Tibial artery (tissue), 4 donors: ENCODE measurements at regions not wholly inside any gene's neighbourhood (a gene's known extent, or its start where the extent isn't known, plus 50 kb on each side); places are given as distances from the start of the nearest gene placed in this dataset.

ENCODE experiments used
- DNase-seq, 2 donors: peaks; one replicate each; pipeline ENCODE4 v3.0.0-alpha.2; 2019
- H3K27ac ChIP-seq, 2 donors: fragments of 200-600 bp; sonication (generic) in 1 of 2; 1 replicate in 1 of 2; 2 replicates in 1 of 2; pipeline ENCODE4 v1.5.1; 2018 to 2019; ENCODE audit warnings: mild to moderate bottlenecking in 1 of 2
- H3K27me3 ChIP-seq, 2 donors: fragments of 200-600 bp; sonication (generic) in 1 of 2; one replicate each; pipeline versions ENCODE4 v1.5.1 to v1.6.0; 2016 to 2019
- H3K36me3 ChIP-seq, 3 donors: fragments of 200-600 bp; sonication (generic) in 2 of 3; one replicate each; pipeline ENCODE4 v1.5.1; 2016 to 2019; ENCODE audit warnings: mild to moderate bottlenecking in 2 of 3
- H3K4me1 ChIP-seq, 4 donors: fragments of 200-600 bp; sonication (generic) in 2 of 4; 1 replicate in 3 of 4; 2 replicates in 1 of 4; pipeline ENCODE4 v1.5.1; 2016 to 2019
- H3K4me3 ChIP-seq, 2 donors: fragments of 200-600 bp; sonication (generic) in 1 of 2; 1 replicate in 1 of 2; 2 replicates in 1 of 2; pipeline ENCODE4 v1.5.1; 2018 to 2019; ENCODE audit warnings: mild to moderate bottlenecking in 2 of 2
- H3K9me3 ChIP-seq, 3 donors: fragments of 200-600 bp; sonication (generic) in 1 of 3; one replicate each; pipeline ENCODE4 v1.5.1; 2016 to 2019
- CTCF ChIP-seq, 2 experiments: fragments of 200-600 bp in 1 of 2; fragments of 450-650 bp in 1 of 2; IDR thresholded peaks; one replicate each; pipeline ENCODE4 v1.5.1; 2017 to 2019; ENCODE audit warnings: antibody characterized with exemption in 2 of 2, mild to moderate bottlenecking in 1 of 2, moderate library complexity in 1 of 2
- intact Hi-C: fragments of 100-400 bp; cut with DNase I; formaldehyde crosslinking; loops from one replicate; pipeline ENCODE4 v1.15.0; 2023; ENCODE audit warnings: low total_unique reads

- intact Hi-C loops: no loop called here
- Histone ChIP-seq H3K27me3 (no peaks in the 10 kb centered on the region), H3K4me1 (no peaks in the 10 kb centered on the region), H3K4me3 (no peak overlapping the region), H3K27ac (no peak overlapping the region), H3K9me3 (no peaks in the 10 kb centered on the region), H3K36me3 (no peaks in the 10 kb centered on the region)
- no peak for TF ChIP-seq CTCF (IDR thresholded peaks at IDR 0.05)
- no peak for DNase-seq
Measured at GRCh38 chr16:47849736-47850135, 306.1 kb downstream of the ABCC12 start.

GRCh38 chr16:47848421-47849109, 307.2 kb downstream of the ABCC12 start:
- intact Hi-C loops: no loop called here
- no peaks in the 10 kb centered on the region for H3K4me1 ChIP-seq
- H3K9me3 ChIP-seq: no peaks in the 10 kb centered on the region
- no peak overlapping the region for H3K27ac ChIP-seq
- no peaks in the 10 kb centered on the region for H3K36me3 ChIP-seq
- H3K27me3 ChIP-seq: no peaks in the 10 kb centered on the region
- TF ChIP-seq CTCF (IDR thresholded peaks at IDR 0.05): no peak
- no peak overlapping the region for H3K4me3 ChIP-seq
- no peak for DNase-seq

GRCh38 chr16:47847220-47847970, 308.4 kb downstream of the ABCC12 start:
- Histone ChIP-seq H3K4me3 (no peak overlapping the region), H3K36me3 (no peaks in the 10 kb centered on the region), H3K27ac (no peak overlapping the region), H3K9me3 (no peaks in the 10 kb centered on the region), H3K27me3 (no peaks in the 10 kb centered on the region), H3K4me1 (no peaks in the 10 kb centered on the region)
- no peak for TF ChIP-seq CTCF (IDR thresholded peaks at IDR 0.05)
- DNase-seq: no peak
- intact Hi-C loops: no loop called here

- Histone ChIP-seq H3K9me3 (peaks cover 0 to 31% (median 23%) of the 10 kb centered on the region in 3 donors), H3K4me3 (no peak overlapping the region), H3K27ac (no peak overlapping the region), H3K27me3 (no peaks in the 10 kb centered on the region), H3K4me1 (no peaks in the 10 kb centered on the region), H3K36me3 (no peaks in the 10 kb centered on the region)
- TF ChIP-seq CTCF (IDR thresholded peaks at IDR 0.05): no peak
- no peak for DNase-seq
- intact Hi-C loops: no loop called here
Measured at GRCh38 chr16:47834485-47835024, 321.2 kb downstream of the ABCC12 start.

- Histone ChIP-seq H3K9me3 (peaks cover 0 to 31% (median 23%) of the 10 kb centered on the region in 3 donors), H3K27me3 (no peaks in the 10 kb centered on the region), H3K4me3 (no peak overlapping the region), H3K27ac (no peak overlapping the region), H3K4me1 (no peaks in the 10 kb centered on the region), H3K36me3 (no peaks in the 10 kb centered on the region)
- intact Hi-C loops: no loop called here
- TF ChIP-seq CTCF (IDR thresholded peaks at IDR 0.05): no peak
- DNase-seq: no peak
Measured at GRCh38 chr16:47833771-47834170, 322.0 kb downstream of the ABCC12 start.
